HG03139 (cell line): ENCODE measurements at regions not wholly inside any gene's neighbourhood (a gene's known extent, or its start where the extent isn't known, plus 50 kb on each side); places are given as distances from the start of the nearest gene placed in this dataset.

ENCODE experiments used
- ATAC-seq: cut with Tn5 transposase; IDR thresholded peaks from one replicate; pipeline ENCODE4 v1.9.1; 2021; ENCODE audit not compliant: unreplicated experiment

GRCh38 chr18:26745288-26746181 is 120.0 kb downstream of the AQP4 start:
- no peak for ATAC-seq

GRCh38 chr18:26741758-26742157 is 123.7 kb downstream of the AQP4 start:
- ATAC-seq, result no peak

- no peak for ATAC-seq
These were observed 124.5 kb downstream of the AQP4 start for GRCh38 chr18:26741048-26741447.

GRCh38 chr18:26740396-26740795 is 125.1 kb downstream of the AQP4 start:
- no peak for ATAC-seq

GRCh38 chr18:26738706-26739105 is 126.8 kb downstream of the AQP4 start:
- ATAC-seq, result no peak

- no peak for ATAC-seq
These were observed 129.2 kb downstream of the AQP4 start for GRCh38 chr18:26736301-26736700.

- no peak for ATAC-seq
These were observed 130.7 kb downstream of the AQP4 start for GRCh38 chr18:26734760-26735159.

- no peak for ATAC-seq
These were observed 136.1 kb downstream of the AQP4 start for GRCh38 chr18:26729449-26729848.

- no peak for ATAC-seq
These were observed 136.5 kb downstream of the AQP4 start for GRCh38 chr18:26729008-26729407.

- ATAC-seq, result no peak
These were observed 141.5 kb downstream of the AQP4 start for GRCh38 chr18:26723981-26724380.

GRCh38 chr18:26722565-26722931 is 143.0 kb downstream of the AQP4 start:
- ATAC-seq, result no peak

GRCh38 chr18:26721854-26722564 is 143.5 kb downstream of the AQP4 start:
- no peak for ATAC-seq

- no peak for ATAC-seq
These were observed 145.6 kb downstream of the AQP4 start for GRCh38 chr18:26719896-26720295.

- ATAC-seq, result no peak
These were observed 148.3 kb downstream of the AQP4 start for GRCh38 chr18:26717123-26717719.

GRCh38 chr18:26714739-26715138 is 150.8 kb downstream of the AQP4 start:
- no peak for ATAC-seq

- ATAC-seq, result no peak
These were observed 153.8 kb downstream of the AQP4 start for GRCh38 chr18:26711756-26712155.

- ATAC-seq, result peak; percentile 78
These were observed 154.9 kb downstream of the AQP4 start for GRCh38 chr18:26710470-26711096.

GRCh38 chr18:26709897-26710296 is 155.6 kb downstream of the AQP4 start:
- ATAC-seq, result no peak

GRCh38 chr18:26708806-26709716 is 156.4 kb downstream of the AQP4 start:
- no peak for ATAC-seq

GRCh38 chr18:26706911-26707351 is 158.6 kb downstream of the AQP4 start:
- no peak for ATAC-seq
